ENCODE measurements at regions not wholly inside any gene's neighbourhood (a gene's known extent, or its start where the extent isn't known, plus 50 kb on each side); places are given as distances from the start of the nearest gene placed in this dataset.
A peak's percentile ranks its signal among the peaks of the same experiment; 100 is the strongest.

DNA sequence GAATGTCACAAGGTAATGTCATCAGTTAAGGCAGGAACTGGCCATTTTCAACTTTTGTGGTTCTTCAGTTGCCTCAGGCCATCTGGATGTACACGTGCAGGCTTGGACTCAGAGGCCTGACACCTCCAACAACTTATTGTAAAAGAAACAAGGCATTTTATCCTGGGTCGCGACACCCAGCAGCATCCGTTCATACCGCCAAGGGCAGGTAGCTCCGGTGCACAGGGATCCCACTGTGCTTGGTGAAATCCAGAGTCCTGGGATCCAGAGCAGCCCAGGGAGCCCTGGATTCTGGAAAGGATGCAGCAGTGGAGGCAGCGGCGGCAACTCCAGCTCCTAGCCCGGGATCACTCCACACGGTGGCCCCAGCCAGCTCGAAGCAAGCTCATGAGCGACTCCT, 380.9 kb upstream of the STXBP6 start:
- in situ Hi-C loops (cut with MboI; ENCODE audit: low sequenced_read_pairs, unreplicated experiment) = no loop called here
- DNase-seq (ENCODE audit: low spot score) = no peak

DNA sequence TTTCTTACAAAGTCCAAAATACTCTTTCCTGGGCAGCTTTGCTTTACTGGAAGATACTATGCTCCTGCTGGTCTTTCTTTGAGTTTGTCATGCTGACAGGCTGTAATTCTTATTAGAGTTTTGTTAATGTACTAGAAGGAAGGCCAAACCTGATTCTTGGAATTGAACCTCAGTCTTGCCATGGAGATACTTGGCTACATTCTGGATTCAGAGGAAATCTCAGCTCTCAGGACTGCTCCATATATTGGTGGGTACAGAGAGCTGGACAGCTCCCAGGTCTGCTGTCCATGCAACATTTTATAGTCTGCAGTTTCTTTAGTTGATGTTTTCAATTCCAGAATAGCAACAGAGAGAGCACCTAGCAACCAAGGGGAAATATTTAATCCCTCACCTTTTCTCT, 363.1 kb upstream of the STXBP6 start:
- no peak for DNase-seq (ENCODE audit: low spot score)
- in situ Hi-C loops (cut with MboI; ENCODE audit: low sequenced_read_pairs, unreplicated experiment) = no loop called here
- no peak for TF ChIP-seq CTCF (IDR thresholded peaks at IDR 0.05; ENCODE audit: borderline replicate concordance, control extremely low read depth, extremely low read depth, insufficient read depth, missing control alignments)

More for the DNA sequence above, 380.9 kb upstream of the STXBP6 start:
- no peak for TF ChIP-seq CTCF (IDR thresholded peaks at IDR 0.05; ENCODE audit: borderline replicate concordance, control extremely low read depth, extremely low read depth, insufficient read depth, missing control alignments)

- TF ChIP-seq CTCF (IDR thresholded peaks at IDR 0.05; ENCODE audit: borderline replicate concordance, control extremely low read depth, extremely low read depth, insufficient read depth, missing control alignments) = no peak
- DNase-seq (ENCODE audit: low spot score) = no peak
- in situ Hi-C loops (cut with MboI; ENCODE audit: low sequenced_read_pairs, unreplicated experiment) = no loop called here
Measured at GRCh38 chr14:25411781-25412757, 362.1 kb upstream of the STXBP6 start.

DNA sequence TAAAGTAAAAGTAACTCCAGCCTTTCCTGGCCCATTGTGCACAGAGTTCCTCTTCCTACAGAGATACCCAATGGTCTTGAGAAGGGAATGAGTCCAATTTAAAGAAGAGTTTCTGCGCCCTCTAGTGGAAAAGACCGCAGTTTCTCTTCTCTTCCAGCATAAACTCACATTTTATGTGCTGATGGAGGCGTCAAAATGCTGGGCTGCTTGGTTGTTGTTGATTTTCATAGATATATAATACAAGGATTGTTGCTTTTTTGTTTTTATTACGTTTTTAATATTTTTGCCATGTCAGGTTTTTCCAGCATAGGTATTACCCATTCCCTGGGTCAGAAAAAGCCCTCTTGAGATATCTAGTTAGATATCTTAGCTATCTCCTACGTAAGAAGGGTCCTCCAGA, 356.9 kb upstream of the STXBP6 start:
- no peak for DNase-seq (ENCODE audit: low spot score)
- in situ Hi-C loops (cut with MboI; ENCODE audit: low sequenced_read_pairs, unreplicated experiment) = no loop called here
- TF ChIP-seq CTCF (IDR thresholded peaks at IDR 0.05; ENCODE audit: borderline replicate concordance, control extremely low read depth, extremely low read depth, insufficient read depth, missing control alignments) = no peak

GRCh38 chr14:25400607-25401206, 350.8 kb upstream of the STXBP6 start:
- in situ Hi-C loops (cut with MboI; ENCODE audit: low sequenced_read_pairs, unreplicated experiment) = no loop called here
- TF ChIP-seq CTCF (IDR thresholded peaks at IDR 0.05; ENCODE audit: borderline replicate concordance, control extremely low read depth, extremely low read depth, insufficient read depth, missing control alignments) = peak; percentile 53
- no peak for DNase-seq (ENCODE audit: low spot score)

- no peak for TF ChIP-seq CTCF (IDR thresholded peaks at IDR 0.05; ENCODE audit: borderline replicate concordance, control extremely low read depth, extremely low read depth, insufficient read depth, missing control alignments)
- no peak for DNase-seq (ENCODE audit: low spot score)
- in situ Hi-C loops (cut with MboI; ENCODE audit: low sequenced_read_pairs, unreplicated experiment) = no loop called here
Measured at GRCh38 chr14:25396128-25396527, 346.2 kb upstream of the STXBP6 start.
